NT2/D1 (cell line): ENCODE measurements at regions not wholly inside any gene's neighbourhood (a gene's known extent, or its start where the extent isn't known, plus 50 kb on each side); places are given as distances from the start of the nearest gene placed in this dataset.

ENCODE experiments used
- DNase-seq: peaks from one replicate; pipeline ENCODE4 v3.0.0-alpha.2; 2011; ENCODE audit warnings: low read depth, low spot score
- H3K27me3 ChIP-seq: 2 replicates; pipeline ENCODE4 v1.6.0; 2011; ENCODE audit warnings: mild to moderate bottlenecking; ENCODE audit not compliant: insufficient read length, insufficient read depth
- H3K36me3 ChIP-seq: 2 replicates; pipeline ENCODE4 v1.6.1; 2011; ENCODE audit warnings: mild to moderate bottlenecking, low read length, mixed read lengths; ENCODE audit not compliant: insufficient read depth, insufficient read length
- H3K4me1 ChIP-seq: 2 replicates; pipeline ENCODE4 v1.5.1; 2011; ENCODE audit not compliant: insufficient read depth, insufficient read length
- H3K4me3 ChIP-seq: 2 replicates; pipeline ENCODE4 v1.5.1; 2011; ENCODE audit warnings: low read depth; ENCODE audit not compliant: insufficient read length
- H3K9ac ChIP-seq: 2 replicates; pipeline ENCODE4 v1.6.0; 2011; ENCODE audit warnings: low read depth; ENCODE audit not compliant: insufficient read length
- H3K9me3 ChIP-seq: 2 replicates; pipeline ENCODE4 v1.5.1; 2011; ENCODE audit warnings: mild to moderate bottlenecking, low read length; ENCODE audit not compliant: insufficient read depth
- SUZ12 ChIP-seq: IDR thresholded peaks from 2 replicates; pipeline ENCODE4 v1.6.1; 2011; ENCODE audit not compliant: insufficient read length, insufficient read depth; ENCODE audit errors: extremely low read depth
- YY1 ChIP-seq: IDR thresholded peaks from 2 replicates; pipeline ENCODE4 v1.6.1; 2011; ENCODE audit not compliant: insufficient read length, insufficient read depth
- ZNF274 ChIP-seq: IDR thresholded peaks from 2 replicates; pipeline ENCODE4 v1.6.1; 2011; ENCODE audit warnings: mild to moderate bottlenecking, low read depth, low read length

DNA sequence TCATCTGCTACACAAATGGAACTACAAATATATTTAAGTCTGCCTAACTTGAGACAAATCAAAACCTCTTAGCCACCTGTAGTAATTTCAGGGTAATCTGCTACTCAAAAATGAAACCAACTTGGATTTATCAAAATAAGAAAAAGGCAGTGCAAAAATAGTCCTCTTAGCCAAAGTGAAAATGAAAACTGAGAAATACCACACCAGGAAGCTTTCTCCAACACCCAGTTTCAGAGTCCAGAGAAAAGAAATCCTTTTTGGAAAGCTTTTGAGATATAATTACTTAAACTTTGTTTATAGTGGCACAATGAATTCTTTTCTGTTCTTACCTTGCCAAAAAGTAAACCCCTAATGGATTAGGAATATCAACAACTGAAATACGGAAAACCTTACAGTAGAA is 990.4 kb downstream of the EFNA5 start:
- Histone ChIP-seq H3K9ac (no peak overlapping the region), H3K4me3 (no peak overlapping the region), H3K9me3 (no peaks in the 10 kb centered on the region), H3K36me3 (no peaks in the 10 kb centered on the region), H3K27me3 (no peaks in the 10 kb centered on the region), H3K4me1 (no peaks in the 10 kb centered on the region)
- TF ChIP-seq ZNF274 (no peak), SUZ12 (no peak), YY1 (no peak)
- no peak for DNase-seq

DNA sequence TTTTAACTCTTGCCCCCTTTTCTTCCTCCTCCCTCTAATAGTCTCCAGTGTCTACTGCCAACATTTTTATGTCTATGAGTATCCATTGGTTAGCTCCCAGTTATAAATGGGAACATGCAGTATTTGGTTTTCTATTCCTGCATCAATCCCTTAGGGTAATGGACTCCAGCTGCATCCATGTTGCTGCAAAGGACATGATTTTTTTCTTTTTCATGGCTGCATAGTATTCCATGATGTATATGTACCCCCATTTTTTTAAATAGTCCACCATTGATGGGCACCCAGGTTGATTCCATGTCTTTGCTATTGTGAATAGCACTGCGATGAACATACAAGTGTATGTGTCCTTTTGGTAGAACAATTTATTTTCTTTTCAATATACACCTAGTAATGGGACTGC is 993.7 kb downstream of the EFNA5 start:
- no peaks in the 10 kb centered on the region for H3K36me3 ChIP-seq
- no peaks in the 10 kb centered on the region for H3K9me3 ChIP-seq
- no peak for DNase-seq
- H3K4me1 ChIP-seq = no peaks in the 10 kb centered on the region
- no peaks in the 10 kb centered on the region for H3K27me3 ChIP-seq
- no peak overlapping the region for H3K4me3 ChIP-seq
- TF ChIP-seq SUZ12 = no peak
- TF ChIP-seq YY1 = no peak
- no peak for TF ChIP-seq ZNF274
- H3K9ac ChIP-seq = no peak overlapping the region

DNA sequence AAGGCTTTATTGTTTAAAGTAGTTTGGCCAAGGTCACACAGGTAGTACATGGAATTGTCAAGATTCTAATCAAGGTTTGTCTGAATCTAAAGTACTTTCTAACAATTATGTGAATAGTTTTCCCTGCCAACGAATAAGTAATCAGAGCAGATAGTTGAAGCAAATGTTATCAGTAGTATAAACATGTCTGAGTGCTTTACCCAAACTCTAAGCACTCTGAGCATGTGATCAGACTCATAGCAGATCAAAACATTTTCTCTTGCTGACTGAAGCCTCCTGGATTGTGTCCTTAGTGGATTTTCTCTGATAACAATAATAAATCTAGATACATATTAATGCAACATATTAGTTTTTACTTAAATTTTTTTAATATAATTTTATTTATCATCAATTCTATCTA is 995.0 kb downstream of the EFNA5 start:
- DNase-seq = no peak
- Histone ChIP-seq H3K27me3 (no peaks in the 10 kb centered on the region), H3K4me3 (no peak overlapping the region), H3K36me3 (no peaks in the 10 kb centered on the region), H3K9ac (no peak overlapping the region), H3K9me3 (no peaks in the 10 kb centered on the region), H3K4me1 (no peaks in the 10 kb centered on the region)
- TF ChIP-seq YY1 = no peak
- no peak for TF ChIP-seq SUZ12
- no peak for TF ChIP-seq ZNF274

DNA sequence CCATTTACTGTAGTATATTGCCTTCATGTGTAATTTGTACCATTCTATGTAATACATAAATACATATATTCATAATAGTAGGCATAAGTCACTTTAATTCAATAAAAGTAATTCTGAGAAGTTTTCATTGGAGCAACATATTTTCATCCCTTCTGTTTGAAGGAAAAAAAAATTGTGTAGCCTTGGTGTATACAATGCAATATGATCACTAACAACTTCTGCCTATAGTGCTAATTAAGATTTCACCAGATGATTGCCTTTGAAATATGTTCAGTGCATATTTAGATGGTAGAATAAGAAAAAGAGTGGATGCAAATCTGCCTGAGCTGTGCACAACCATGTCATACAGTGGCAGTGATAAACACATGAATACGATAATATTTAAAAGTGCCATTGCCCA is 996.8 kb downstream of the EFNA5 start:
- H3K9me3 ChIP-seq = no peaks in the 10 kb centered on the region
- no peak for TF ChIP-seq YY1
- no peak for TF ChIP-seq ZNF274
- TF ChIP-seq SUZ12 = no peak

DNA sequence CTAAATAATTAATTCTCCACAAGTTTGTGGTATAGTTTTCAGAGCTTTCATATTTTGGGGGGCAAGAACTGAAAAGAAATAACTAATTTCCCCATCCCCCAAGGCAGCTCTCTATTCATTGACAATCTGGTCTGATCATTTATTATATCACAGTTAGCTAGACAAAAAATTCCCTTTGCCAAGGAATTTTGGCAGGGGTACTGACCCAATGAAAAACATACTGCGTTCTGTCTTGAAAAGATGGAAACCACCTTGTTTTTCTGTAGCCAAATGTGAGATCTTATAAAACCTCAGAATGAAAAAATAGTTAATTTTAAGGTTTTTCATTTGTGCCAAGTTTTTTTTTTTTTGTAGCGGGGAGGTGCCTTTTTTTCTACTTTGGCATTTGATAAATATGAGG is 1008.9 kb downstream of the EFNA5 start:
- H3K27me3 ChIP-seq = no peaks in the 10 kb centered on the region
- no peaks in the 10 kb centered on the region for H3K4me1 ChIP-seq
- H3K4me3 ChIP-seq = no peak overlapping the region
- DNase-seq = no peak
- no peaks in the 10 kb centered on the region for H3K36me3 ChIP-seq
- no peak overlapping the region for H3K9ac ChIP-seq
- H3K9me3 ChIP-seq = no peaks in the 10 kb centered on the region
- TF ChIP-seq SUZ12 = no peak
- no peak for TF ChIP-seq ZNF274
- no peak for TF ChIP-seq YY1

More for the DNA sequence above, 996.8 kb downstream of the EFNA5 start:
- DNase-seq = no peak
- no peaks in the 10 kb centered on the region for H3K4me1 ChIP-seq
- H3K36me3 ChIP-seq = no peaks in the 10 kb centered on the region
- H3K9ac ChIP-seq = no peak overlapping the region
- no peaks in the 10 kb centered on the region for H3K27me3 ChIP-seq
- H3K4me3 ChIP-seq = no peak overlapping the region

DNA sequence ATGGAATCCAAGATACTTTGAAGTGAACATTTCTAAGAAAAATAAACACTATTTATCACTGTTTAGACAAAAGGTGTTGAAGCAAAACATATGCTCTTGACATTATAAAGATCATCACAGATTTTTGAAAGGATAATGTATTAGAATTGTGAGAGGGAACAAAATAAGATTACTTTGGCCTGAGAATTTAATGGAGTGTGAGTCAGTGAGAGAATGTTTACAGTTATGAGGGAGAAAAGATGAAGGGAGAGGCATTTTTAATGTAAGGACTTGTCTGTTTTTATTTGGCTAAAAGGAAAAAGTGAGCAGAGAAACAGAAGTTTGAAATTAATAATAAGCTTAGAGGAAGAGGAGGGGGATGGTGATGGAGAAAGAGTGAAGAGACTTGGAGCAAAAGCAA is 1010.1 kb downstream of the EFNA5 start:
- Histone ChIP-seq H3K9me3 (no peaks in the 10 kb centered on the region), H3K4me3 (no peak overlapping the region), H3K27me3 (no peaks in the 10 kb centered on the region), H3K36me3 (no peaks in the 10 kb centered on the region), H3K9ac (no peak overlapping the region), H3K4me1 (no peaks in the 10 kb centered on the region)
- DNase-seq = no peak
- no peak for TF ChIP-seq ZNF274

- H3K4me1 ChIP-seq = no peaks in the 10 kb centered on the region
- H3K36me3 ChIP-seq = no peaks in the 10 kb centered on the region
- DNase-seq = no peak
- H3K9me3 ChIP-seq = no peaks in the 10 kb centered on the region
- H3K9ac ChIP-seq = no peak overlapping the region
- TF ChIP-seq YY1 (no peak), ZNF274 (no peak), SUZ12 (no peak)
- no peak overlapping the region for H3K4me3 ChIP-seq
- H3K27me3 ChIP-seq = no peaks in the 10 kb centered on the region
Observed at GRCh38 chr5:106658150-106658549, 1012.6 kb downstream of the EFNA5 start.

- no peaks in the 10 kb centered on the region for H3K9me3 ChIP-seq
- H3K4me1 ChIP-seq = no peaks in the 10 kb centered on the region
- no peaks in the 10 kb centered on the region for H3K27me3 ChIP-seq
- H3K9ac ChIP-seq = no peak overlapping the region
- DNase-seq = no peak
- no peak overlapping the region for H3K4me3 ChIP-seq
- TF ChIP-seq ZNF274 (no peak), YY1 (no peak), SUZ12 (no peak)
- H3K36me3 ChIP-seq = no peaks in the 10 kb centered on the region
Observed at GRCh38 chr5:106656821-106657220, 1013.9 kb downstream of the EFNA5 start.
